Cardiac muscle cell (in vitro differentiated cells and primary cell): ENCODE measurements at regions not wholly inside any gene's neighbourhood (a gene's known extent, or its start where the extent isn't known, plus 50 kb on each side); places are given as distances from the start of the nearest gene placed in this dataset.

ENCODE experiments used
- DNase-seq, 2 donors: peaks; one replicate each; pipeline versions ENCODE4 v3.0.0 to v3.0.0-alpha.2; 2010 to 2017; ENCODE audit warnings: low read depth in 1 of 2, low spot score in 1 of 2
- H3K27ac ChIP-seq: fragments of 200-600 bp; sonication (generic); 2 replicates; pipeline ENCODE4 v1.5.1; 2016
- H3K27me3 ChIP-seq: fragments of 200-600 bp; sonication (generic); 2 replicates; pipeline ENCODE4 v1.6.0; 2016; ENCODE audit warnings: control low read depth
- H3K36me3 ChIP-seq: fragments of 200-600 bp; sonication (generic); 2 replicates; pipeline ENCODE4 v1.5.1; 2016; ENCODE audit warnings: control low read depth
- H3K4me1 ChIP-seq: fragments of 200-600 bp; sonication (generic); 2 replicates; pipeline ENCODE4 v1.8.1; 2017; ENCODE audit warnings: low read depth, mild to moderate bottlenecking, mixed run types
- H3K4me3 ChIP-seq: fragments of 200-600 bp; sonication (generic); 2 replicates; pipeline ENCODE4 v1.5.1; 2016; ENCODE audit warnings: mild to moderate bottlenecking
- H3K9me3 ChIP-seq: fragments of 200-600 bp; sonication (generic); 2 replicates; pipeline ENCODE4 v1.5.1; 2017; ENCODE audit warnings: low read depth, mild to moderate bottlenecking, control low read depth
- TF ChIP-seq, protein P1 (sequence below): IDR thresholded peaks from 2 replicates; pipeline ENCODE4 v1.5.1; 2012; ENCODE audit warnings: low read depth, mild to moderate bottlenecking, low read length

GRCh38 chr1:114295321-114295720, 141.7 kb upstream of the SYT6 start:
- no peaks in the 10 kb centered on the region for H3K36me3 ChIP-seq
- no peaks in the 10 kb centered on the region for H3K27me3 ChIP-seq
- no peak overlapping the region for H3K27ac ChIP-seq
- no peak for DNase-seq
- H3K4me3 ChIP-seq: no peak overlapping the region
- TF ChIP-seq, protein P1, sequence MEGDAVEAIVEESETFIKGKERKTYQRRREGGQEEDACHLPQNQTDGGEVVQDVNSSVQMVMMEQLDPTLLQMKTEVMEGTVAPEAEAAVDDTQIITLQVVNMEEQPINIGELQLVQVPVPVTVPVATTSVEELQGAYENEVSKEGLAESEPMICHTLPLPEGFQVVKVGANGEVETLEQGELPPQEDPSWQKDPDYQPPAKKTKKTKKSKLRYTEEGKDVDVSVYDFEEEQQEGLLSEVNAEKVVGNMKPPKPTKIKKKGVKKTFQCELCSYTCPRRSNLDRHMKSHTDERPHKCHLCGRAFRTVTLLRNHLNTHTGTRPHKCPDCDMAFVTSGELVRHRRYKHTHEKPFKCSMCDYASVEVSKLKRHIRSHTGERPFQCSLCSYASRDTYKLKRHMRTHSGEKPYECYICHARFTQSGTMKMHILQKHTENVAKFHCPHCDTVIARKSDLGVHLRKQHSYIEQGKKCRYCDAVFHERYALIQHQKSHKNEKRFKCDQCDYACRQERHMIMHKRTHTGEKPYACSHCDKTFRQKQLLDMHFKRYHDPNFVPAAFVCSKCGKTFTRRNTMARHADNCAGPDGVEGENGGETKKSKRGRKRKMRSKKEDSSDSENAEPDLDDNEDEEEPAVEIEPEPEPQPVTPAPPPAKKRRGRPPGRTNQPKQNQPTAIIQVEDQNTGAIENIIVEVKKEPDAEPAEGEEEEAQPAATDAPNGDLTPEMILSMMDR: no peak
- H3K9me3 ChIP-seq: no peaks in the 10 kb centered on the region
- H3K4me1 ChIP-seq: no peaks in the 10 kb centered on the region

DNA sequence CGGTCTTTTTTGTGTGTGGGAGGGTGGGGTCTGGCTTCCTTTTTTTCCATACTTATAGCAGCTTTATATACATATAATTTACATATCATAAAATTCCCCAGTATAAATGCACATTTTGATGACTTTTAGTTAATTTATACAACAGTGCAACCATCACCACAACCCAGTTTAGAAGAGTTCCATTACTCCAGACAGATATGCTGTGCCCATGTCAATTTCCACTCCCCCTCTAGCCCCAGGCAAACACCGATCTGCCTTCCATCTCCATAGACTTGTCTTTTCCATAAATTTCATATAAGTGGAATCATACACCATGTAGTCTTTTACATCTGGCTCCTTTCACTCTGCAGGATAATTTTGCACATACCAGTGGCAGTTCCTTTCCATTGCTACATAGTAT, 139.2 kb upstream of the SYT6 start:
- Histone ChIP-seq H3K9me3 (no peaks in the 10 kb centered on the region), H3K27me3 (no peaks in the 10 kb centered on the region), H3K27ac (no peak overlapping the region), H3K4me3 (no peak overlapping the region), H3K4me1 (no peaks in the 10 kb centered on the region), H3K36me3 (no peaks in the 10 kb centered on the region)
- DNase-seq: no peak
- TF ChIP-seq, protein P1: no peak

- Histone ChIP-seq H3K9me3 (no peaks in the 10 kb centered on the region), H3K36me3 (no peaks in the 10 kb centered on the region), H3K27ac (no peak overlapping the region), H3K4me1 (no peaks in the 10 kb centered on the region), H3K27me3 (no peaks in the 10 kb centered on the region), H3K4me3 (no peak overlapping the region)
- DNase-seq: no peak
- TF ChIP-seq, protein P1: no peak
Observed at GRCh38 chr1:114292194-114292593, 138.5 kb upstream of the SYT6 start.

DNA sequence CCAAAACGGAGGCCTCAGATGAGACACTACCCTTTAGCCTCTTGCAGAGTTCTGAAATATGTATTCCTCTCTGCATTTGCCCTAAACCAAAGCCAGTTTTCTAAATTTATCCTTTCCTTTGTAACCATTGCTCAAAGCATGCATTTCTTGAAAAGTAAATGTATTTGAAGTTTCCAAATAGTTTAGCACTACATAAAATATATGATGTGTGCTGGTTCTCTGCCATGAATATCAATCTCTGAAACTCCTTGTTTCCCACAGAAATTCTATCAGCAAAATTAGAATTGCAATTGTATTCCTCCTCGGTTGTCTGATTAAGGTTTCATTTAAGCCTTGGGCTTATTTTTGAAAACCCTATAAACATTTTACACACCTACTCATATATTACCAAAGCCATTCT, 137.1 kb upstream of the SYT6 start:
- H3K36me3 ChIP-seq: no peaks in the 10 kb centered on the region

DNA sequence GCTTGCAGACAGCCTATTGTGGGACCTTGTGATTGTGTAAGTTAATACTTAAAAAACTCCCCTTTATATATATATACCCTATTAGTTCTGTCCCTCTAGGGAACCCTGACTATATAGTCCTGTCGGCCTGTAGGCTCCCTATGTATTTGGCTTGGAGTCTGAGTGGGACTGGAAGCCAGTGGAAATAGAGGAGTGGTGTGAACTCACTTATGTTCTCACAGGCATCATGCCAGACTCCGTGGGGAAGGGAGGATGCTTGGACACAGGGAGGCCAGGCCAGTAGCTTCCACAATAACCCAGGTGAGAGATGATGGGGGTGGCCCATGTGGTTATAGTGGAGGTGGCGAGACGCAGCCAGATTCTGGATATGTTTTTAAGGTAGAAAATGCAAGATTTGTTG, 136.7 kb upstream of the SYT6 start:
- no peaks in the 10 kb centered on the region for H3K27me3 ChIP-seq
- H3K27ac ChIP-seq: no peak overlapping the region
- H3K4me3 ChIP-seq: no peak overlapping the region
- DNase-seq: no peak
- TF ChIP-seq, protein P1: no peak
- H3K4me1 ChIP-seq: no peaks in the 10 kb centered on the region
- no peaks in the 10 kb centered on the region for H3K9me3 ChIP-seq
- no peaks in the 10 kb centered on the region for H3K36me3 ChIP-seq

More for the DNA sequence above, 137.1 kb upstream of the SYT6 start:
- Histone ChIP-seq H3K27me3 (no peaks in the 10 kb centered on the region), H3K4me3 (no peak overlapping the region), H3K9me3 (no peaks in the 10 kb centered on the region), H3K4me1 (no peaks in the 10 kb centered on the region), H3K27ac (no peak overlapping the region)
- no peak for DNase-seq
- TF ChIP-seq, protein P1: no peak

GRCh38 chr1:114289824-114290223, 136.2 kb upstream of the SYT6 start:
- Histone ChIP-seq H3K27me3 (no peaks in the 10 kb centered on the region), H3K36me3 (no peaks in the 10 kb centered on the region), H3K4me1 (no peaks in the 10 kb centered on the region), H3K9me3 (no peaks in the 10 kb centered on the region), H3K27ac (no peak overlapping the region), H3K4me3 (no peak overlapping the region)
- TF ChIP-seq, protein P1: no peak
- no peak for DNase-seq
